Stimulated activated CD8-positive, alpha-beta memory T cell treated with anti-CD3 and anti-CD28 coated beads, Interleukin-4, amount 100 ng/mL, for 24 hours (primary cell): ENCODE measurements at regions not wholly inside any gene's neighbourhood (a gene's known extent, or its start where the extent isn't known, plus 50 kb on each side); places are given as distances from the start of the nearest gene placed in this dataset.
"Not testable (repeated sequence)": the region's sequence is repeated elsewhere in the genome, so short reads cannot be mapped to it uniquely, and the experiment has no call there.

Experiments used
- DNase-seq: peaks from one replicate; pipeline ENCODE4 v3.0.0-alpha.2; 2020; ENCODE audit warnings: low read depth

GRCh38 chrX:848386-848785 is 217.8 kb downstream of the SHOX start:
- DNase-seq: no peak

DNA sequence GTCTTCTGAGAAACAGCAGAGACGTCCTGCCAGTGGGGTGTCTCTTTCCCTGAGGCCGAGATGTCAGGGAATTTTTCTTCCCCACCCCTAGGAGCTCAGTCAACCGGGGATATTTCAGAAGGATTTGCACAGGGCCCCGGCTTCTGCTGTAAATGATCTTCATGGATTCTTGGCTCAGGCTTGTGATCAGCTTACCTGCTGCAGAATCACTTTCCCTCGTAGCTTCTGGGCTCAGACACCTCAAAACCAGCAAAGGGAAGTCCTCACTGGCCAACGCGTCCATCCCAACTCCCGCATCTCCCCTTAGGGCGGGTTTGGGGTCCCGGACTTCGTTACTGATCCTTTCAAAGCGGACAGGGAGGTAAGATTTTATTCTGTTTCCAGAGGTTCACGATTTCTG is 212.7 kb downstream of the SHOX start:
- DNase-seq: no peak

- no peak for DNase-seq
Observed at GRCh38 chrX:840556-840955, 210.0 kb downstream of the SHOX start.

- not testable (repeated sequence) for DNase-seq
Observed at GRCh38 chrX:838666-839065, 208.1 kb downstream of the SHOX start.

GRCh38 chrX:835857-836256 is 205.3 kb downstream of the SHOX start:
- not testable (repeated sequence) for DNase-seq

DNA sequence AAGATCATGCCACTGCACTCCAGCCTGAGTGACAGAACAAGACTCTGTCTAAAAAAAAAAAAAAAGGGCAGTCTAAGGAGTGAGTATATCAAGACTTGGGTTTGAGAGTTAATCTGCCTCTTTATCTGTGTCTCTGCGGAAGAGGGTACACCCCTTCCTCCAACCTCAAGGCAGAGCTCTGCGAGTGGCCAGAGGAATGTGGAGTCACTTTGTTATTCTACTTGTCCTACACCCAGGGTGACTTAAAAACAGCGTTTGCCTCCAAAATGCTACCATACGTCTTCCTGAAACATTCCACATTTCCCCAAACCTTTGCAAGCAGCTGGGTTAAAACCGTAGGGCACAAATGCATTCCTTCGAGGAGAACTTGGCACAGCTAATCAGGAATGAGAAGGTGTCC is 199.9 kb downstream of the SHOX start:
- no peak for DNase-seq

- DNase-seq: no peak
Observed at GRCh38 chrX:829145-829544, 198.6 kb downstream of the SHOX start.

DNA sequence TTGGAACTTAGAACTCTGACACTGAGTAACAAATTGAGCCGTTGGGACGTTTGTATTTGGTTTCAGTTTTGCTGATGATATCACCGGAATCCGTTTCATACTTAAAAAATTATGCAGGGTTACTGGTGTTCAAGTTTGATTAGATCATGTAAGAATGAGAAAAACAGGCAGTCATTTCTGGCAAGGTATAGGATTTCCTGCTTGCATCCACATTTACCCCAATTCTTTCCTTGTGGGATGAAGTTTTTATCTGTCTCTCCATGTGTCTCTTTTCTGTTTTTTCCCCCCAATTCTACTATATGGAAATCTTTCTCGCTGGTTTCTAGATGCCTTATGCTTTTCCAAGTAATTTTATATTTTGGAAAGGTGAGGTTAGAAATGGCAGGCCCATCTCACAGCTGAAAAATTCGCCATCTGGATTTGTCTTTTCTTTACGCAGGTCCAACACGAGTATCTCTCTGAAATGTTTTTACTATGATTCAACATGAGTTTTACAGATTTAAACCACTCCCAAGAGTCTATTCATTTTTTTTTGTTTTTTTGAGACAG is 197.9 kb downstream of the SHOX start:
- no peak for DNase-seq

DNA sequence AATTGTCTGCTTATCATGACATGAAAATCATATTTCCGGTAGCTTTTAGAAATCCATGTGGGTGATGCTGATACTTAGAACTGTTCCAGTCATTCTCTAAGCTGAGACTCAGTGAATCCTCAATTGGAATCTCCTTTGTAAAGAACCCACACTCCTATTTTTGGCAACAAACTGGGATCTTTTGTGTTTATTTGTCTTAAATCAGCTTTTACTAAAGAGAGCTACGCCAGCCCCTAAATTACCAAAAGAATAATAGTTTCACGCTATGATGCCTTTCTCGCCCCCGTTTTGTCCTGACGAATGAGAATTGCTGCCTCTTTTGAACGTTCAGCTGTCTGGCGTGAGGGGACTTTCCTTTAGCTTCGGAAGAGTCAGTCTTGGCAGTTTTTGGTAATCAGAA is 195.9 kb downstream of the SHOX start:
- no peak for DNase-seq

DNA sequence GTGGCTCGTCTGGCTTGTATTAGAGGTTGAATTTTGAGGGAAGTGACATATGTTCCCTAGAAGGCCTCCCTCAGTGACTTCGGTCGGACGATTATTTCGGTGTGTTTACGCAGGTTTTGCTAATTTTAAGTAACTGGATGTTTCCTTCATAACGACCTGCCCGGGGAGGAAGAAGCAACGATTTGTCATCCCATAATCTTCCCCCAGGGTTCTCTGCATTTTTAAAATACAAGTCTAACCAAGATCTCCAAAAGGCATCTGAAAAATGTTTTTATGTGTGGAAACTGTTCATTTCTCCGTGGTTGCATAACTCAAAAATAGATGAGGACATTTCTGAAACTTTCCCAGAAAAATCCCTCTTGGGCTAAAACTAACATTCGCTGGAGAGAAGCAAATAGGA is 195.4 kb downstream of the SHOX start:
- DNase-seq: no peak

- not testable (repeated sequence) for DNase-seq
Observed at GRCh38 chrX:823073-823472, 192.5 kb downstream of the SHOX start.

DNA sequence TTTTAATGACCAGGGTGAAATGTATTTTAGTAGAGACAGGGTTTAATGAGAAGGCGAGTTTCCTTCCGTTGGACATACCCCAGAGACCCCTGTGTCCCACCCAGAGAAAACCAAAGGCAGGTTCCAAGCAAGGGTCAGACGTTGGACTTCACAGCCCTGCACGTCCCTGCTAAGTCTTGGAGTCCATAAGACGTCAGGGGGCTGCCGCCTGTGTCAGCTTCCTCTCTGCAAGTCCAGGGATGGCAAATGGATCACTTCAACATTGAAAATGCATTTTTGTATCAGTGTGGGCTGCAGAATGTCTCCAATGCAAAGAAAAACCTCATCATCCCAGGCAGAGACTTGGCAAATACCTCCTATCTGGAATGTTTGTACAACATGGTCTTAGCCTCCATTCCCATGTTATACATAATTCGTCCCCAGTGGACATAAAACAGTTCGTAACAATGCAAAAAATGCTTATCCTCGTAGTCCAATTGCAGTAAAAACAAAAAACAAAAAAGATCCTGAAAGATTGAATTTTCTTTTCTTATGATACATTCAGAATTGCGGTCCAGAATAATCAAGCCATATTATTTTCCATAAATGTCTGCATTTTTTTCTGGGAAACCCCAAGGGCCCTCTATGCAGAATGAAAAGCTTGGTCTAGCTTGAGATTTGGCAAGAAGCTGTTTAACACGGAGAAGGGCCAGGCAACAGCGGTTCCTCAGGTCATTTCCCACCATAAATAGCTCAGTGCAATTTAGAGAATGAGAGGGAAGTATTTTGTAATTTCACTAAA is 190.9 kb downstream of the SHOX start:
- DNase-seq: no peak

GRCh38 chrX:819684-820083 is 189.1 kb downstream of the SHOX start:
- DNase-seq: no peak

DNA sequence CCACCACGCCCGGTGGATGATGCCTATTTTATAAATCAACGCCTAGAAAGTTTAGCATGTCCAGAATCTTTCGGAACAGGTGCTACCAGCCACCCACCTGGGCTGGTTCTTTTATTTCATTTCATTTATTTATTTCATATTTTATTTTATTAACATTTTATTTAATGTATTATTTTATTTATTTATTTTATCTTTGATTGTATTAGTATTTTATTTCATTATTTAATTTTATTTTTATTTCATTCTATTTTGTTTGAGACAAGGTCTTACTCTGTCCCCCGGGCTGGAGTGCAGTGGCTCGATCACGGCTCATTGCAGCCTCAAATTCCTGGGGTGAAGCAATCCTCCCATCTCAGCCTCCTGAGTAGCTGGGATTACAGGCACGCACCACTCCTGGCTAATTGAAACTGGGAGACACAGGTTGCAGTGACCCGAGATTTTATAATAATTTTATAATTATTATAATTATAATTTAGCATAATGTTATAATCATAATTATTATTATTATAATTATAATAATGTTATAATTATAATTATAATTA is 187.2 kb downstream of the SHOX start:
- no peak for DNase-seq

GRCh38 chrX:817147-817546 is 186.6 kb downstream of the SHOX start:
- DNase-seq: not testable (repeated sequence)

- DNase-seq: no peak
Observed at GRCh38 chrX:816411-816810, 185.8 kb downstream of the SHOX start.

- DNase-seq: no peak
Observed at GRCh38 chrX:810186-810585, 179.6 kb downstream of the SHOX start.

GRCh38 chrX:809081-809480 is 178.5 kb downstream of the SHOX start:
- no peak for DNase-seq

DNA sequence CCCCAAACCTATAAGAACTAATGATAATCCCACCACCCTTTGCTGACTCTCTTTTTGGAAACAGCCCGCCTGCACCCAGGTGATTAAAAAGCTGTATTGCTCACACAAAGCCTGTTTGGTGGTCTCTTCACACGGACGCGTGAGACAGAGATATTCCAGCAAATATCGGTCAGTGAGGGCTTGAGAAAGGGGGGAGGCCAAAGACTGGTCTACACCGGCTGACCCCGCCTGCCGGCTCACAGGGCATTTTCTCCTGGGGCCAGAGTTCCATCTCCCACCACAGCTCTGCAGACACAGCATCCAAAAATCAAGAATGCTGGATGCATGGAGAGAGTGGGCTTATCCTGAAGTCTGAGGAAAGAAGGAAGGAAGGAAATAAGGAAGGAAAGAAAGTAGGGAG is 176.0 kb downstream of the SHOX start:
- no peak for DNase-seq

DNA sequence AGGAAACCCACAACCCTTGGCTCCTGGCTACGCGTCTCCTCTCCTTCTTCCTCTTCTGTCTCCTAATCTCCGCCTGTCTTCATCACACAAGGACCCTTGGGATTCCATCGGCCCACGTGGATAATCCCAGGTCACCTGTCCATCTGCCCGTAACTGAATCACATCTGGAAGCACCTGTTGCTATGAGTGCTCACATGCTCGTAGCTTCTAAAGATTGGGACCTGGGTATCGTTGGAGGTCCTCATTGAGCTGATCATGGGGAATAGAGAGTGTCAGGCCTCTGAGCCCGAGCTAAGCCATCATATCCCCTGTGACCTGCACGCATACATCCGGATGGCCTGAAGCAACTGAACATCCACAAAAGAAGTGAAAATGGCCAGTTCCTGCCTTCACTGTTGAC is 175.4 kb downstream of the SHOX start:
- no peak for DNase-seq

DNA sequence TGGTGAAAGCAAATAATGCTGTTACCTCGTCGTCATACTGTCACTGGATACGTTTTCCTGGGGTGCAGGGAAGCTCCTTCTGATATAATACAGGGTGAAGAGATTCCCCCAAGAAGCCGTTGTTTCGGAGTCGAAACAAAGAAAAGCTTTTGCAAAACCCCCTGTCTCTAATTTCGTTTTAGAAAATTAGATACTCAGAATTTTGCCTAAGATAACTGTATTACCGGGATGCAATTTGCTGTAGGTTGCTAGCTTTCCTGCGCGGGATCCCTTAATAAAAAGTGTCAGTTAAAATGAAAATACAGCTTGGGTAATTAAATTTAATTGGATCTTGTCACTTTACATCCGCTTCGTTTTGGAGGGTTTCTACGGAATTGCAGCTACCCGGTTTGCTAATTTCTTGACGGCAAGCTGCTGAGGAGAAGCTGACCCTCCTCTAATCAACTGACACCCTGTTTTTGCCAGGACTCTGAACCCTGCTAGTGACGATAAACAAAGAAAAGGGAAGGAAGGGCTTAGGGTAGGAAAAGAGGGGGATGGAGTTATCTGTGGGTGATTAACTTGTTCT is 174.6 kb downstream of the SHOX start:
- DNase-seq: no peak

GRCh38 chrX:802846-803245 is 172.3 kb downstream of the SHOX start:
- DNase-seq: no peak

- no peak for DNase-seq
Observed at GRCh38 chrX:799808-800207, 169.2 kb downstream of the SHOX start.
